WTC11 (cell line): ENCODE measurements at regions not wholly inside any gene's neighbourhood (a gene's known extent, or its start where the extent isn't known, plus 50 kb on each side); places are given as distances from the start of the nearest gene placed in this dataset.

Experiments used
- ATAC-seq: fragments of 200-7000 bp; cut with Tn5 transposase; 2 replicates; pipeline ENCODE4 v1.10.0; 2021; ENCODE audit warnings: mild to moderate bottlenecking, moderate library complexity
- CTCF ChIA-PET: fragments of 300-600 bp; sonication (Branson Sonifier 250); formaldehyde crosslinking; loops from one replicate; lab custom pipeline; 2021; ENCODE audit warnings: antibody characterized with exemption; lab: Charles Lee
- POLR2A ChIA-PET: fragments of 350-600 bp; sonication (Branson Sonifier 250); formaldehyde crosslinking; loops from one replicate; lab custom pipeline; 2021; ENCODE audit warnings: antibody characterized with exemption; lab: Charles Lee
- DNase-seq: peaks from one replicate; pipeline ENCODE4 v3.0.0; 2021; ENCODE audit warnings: low spot score
- H3K27ac Mint-ChIP-seq: 2 replicates; pipeline ENCODE4 v1.8.0; 2021; ENCODE audit warnings: mixed read lengths
- H3K27me3 Mint-ChIP-seq: 2 replicates; pipeline ENCODE4 v1.8.0; 2021; ENCODE audit warnings: low read depth, mild to moderate bottlenecking, moderate library complexity, mixed read lengths
- H3K36me3 Mint-ChIP-seq: 2 replicates; pipeline ENCODE4 v1.8.0; 2021; ENCODE audit warnings: mixed read lengths
- H3K4me1 Mint-ChIP-seq: 2 replicates; pipeline ENCODE4 v1.8.0; 2022; ENCODE audit warnings: mixed read lengths
- H3K4me3 Mint-ChIP-seq: 2 replicates; pipeline ENCODE4 v1.8.0; 2021; ENCODE audit warnings: mild to moderate bottlenecking, moderate library complexity, mixed read lengths
- H3K9me3 Mint-ChIP-seq: 2 replicates; pipeline ENCODE4 v1.8.0; 2021; ENCODE audit warnings: mixed read lengths
- CBFB ChIP-seq: sonication (generic); formaldehyde crosslinking; IDR thresholded peaks from 2 replicates; pipeline ENCODE4 v1.8.1; 2022; ENCODE audit warnings: mild to moderate bottlenecking, low read depth, missing genetic modification reagents
- CREM ChIP-seq: sonication (generic); formaldehyde crosslinking; IDR thresholded peaks from 2 replicates; pipeline ENCODE4 v1.8.1; 2022; ENCODE audit warnings: mild to moderate bottlenecking, missing genetic modification reagents, moderate library complexity
- EMX1 ChIP-seq: fragments of 250-450 bp; sonication (Bioruptor Pico); IDR thresholded peaks from 2 replicates; pipeline ENCODE4 v1.8.0; 2021; ENCODE audit warnings: mild to moderate bottlenecking
- FOXK1 ChIP-seq: sonication (generic); formaldehyde crosslinking; IDR thresholded peaks from 2 replicates; pipeline ENCODE4 v1.8.0; 2022; ENCODE audit warnings: mild to moderate bottlenecking, moderate library complexity, missing genetic modification reagents
- GRHL2 ChIP-seq: fragments of 250-450 bp; sonication (Bioruptor Pico); IDR thresholded peaks from 2 replicates; pipeline ENCODE4 v1.8.0; 2022; ENCODE audit warnings: mild to moderate bottlenecking, moderate library complexity; ENCODE audit not compliant: insufficient replicate concordance, severe bottlenecking
- HMGA2 ChIP-seq: fragments of 250-450 bp; sonication (Bioruptor Pico); IDR thresholded peaks from 2 replicates; pipeline ENCODE4 v1.4.0; 2021; ENCODE audit warnings: mild to moderate bottlenecking, moderate library complexity
- IRF2 ChIP-seq: sonication (generic); formaldehyde crosslinking; IDR thresholded peaks from 2 replicates; pipeline ENCODE4 v1.8.0; 2022; ENCODE audit warnings: low read depth, missing genetic modification reagents, borderline replicate concordance
- KAT7 ChIP-seq: sonication (generic); formaldehyde crosslinking; IDR thresholded peaks from 2 replicates; pipeline ENCODE4 v1.8.1; 2023; ENCODE audit warnings: missing genetic modification reagents, mild to moderate bottlenecking, borderline replicate concordance
- MYBL2 ChIP-seq: sonication (generic); formaldehyde crosslinking; IDR thresholded peaks from 2 replicates; pipeline ENCODE4 v1.8.1; 2023; ENCODE audit warnings: mild to moderate bottlenecking, moderate library complexity, missing genetic modification reagents
- NFE2L1 ChIP-seq: sonication (generic); formaldehyde crosslinking; IDR thresholded peaks from 2 replicates; pipeline ENCODE4 v1.8.1; 2023; ENCODE audit warnings: missing genetic modification reagents
- NR3C1 ChIP-seq: sonication (generic); formaldehyde crosslinking; conservative IDR thresholded peaks from 2 replicates; pipeline ENCODE4 v1.8.1; 2023; ENCODE audit warnings: low read depth, mild to moderate bottlenecking, missing genetic modification reagents
- PRRX2 ChIP-seq: fragments of 250-450 bp; sonication (Bioruptor Pico); IDR thresholded peaks from 2 replicates; pipeline ENCODE4 v1.8.0; 2021; ENCODE audit warnings: mild to moderate bottlenecking
- SMAD4 ChIP-seq: sonication (generic); formaldehyde crosslinking; IDR thresholded peaks from 2 replicates; pipeline ENCODE4 v1.8.0; 2022; ENCODE audit warnings: mild to moderate bottlenecking, missing genetic modification reagents
- SP1 ChIP-seq: sonication (generic); formaldehyde crosslinking; conservative IDR thresholded peaks from 2 replicates; pipeline ENCODE4 v1.8.1; 2022; ENCODE audit warnings: missing genetic modification reagents
- TCF7 ChIP-seq: sonication (generic); formaldehyde crosslinking; IDR thresholded peaks from 2 replicates; pipeline ENCODE4 v1.8.0; 2022; ENCODE audit warnings: mild to moderate bottlenecking, low read depth, missing genetic modification reagents, moderate library complexity
- ZNF232 ChIP-seq: sonication (generic); formaldehyde crosslinking; IDR thresholded peaks from 2 replicates; pipeline ENCODE4 v1.8.0; 2022; ENCODE audit warnings: mild to moderate bottlenecking, missing genetic modification reagents
- ZNF317 ChIP-seq: sonication (generic); formaldehyde crosslinking; IDR thresholded peaks from 2 replicates; pipeline ENCODE4 v1.8.1; 2023; ENCODE audit warnings: low read depth, mild to moderate bottlenecking, moderate library complexity, missing genetic modification reagents, borderline replicate concordance
- ZNF396 ChIP-seq: fragments of 250-450 bp; sonication (Bioruptor Pico); IDR thresholded peaks from 2 replicates; pipeline ENCODE4 v1.8.0; 2021; ENCODE audit warnings: mild to moderate bottlenecking, moderate library complexity, borderline replicate concordance
- ZNF423 ChIP-seq: fragments of 250-450 bp; sonication (Bioruptor Pico); IDR thresholded peaks from 2 replicates; pipeline ENCODE4 v2.1.2; 2022; ENCODE audit warnings: mild to moderate bottlenecking, moderate library complexity
- ZNF671 ChIP-seq: fragments of 250-450 bp; sonication (Bioruptor Pico); IDR thresholded peaks from 2 replicates; pipeline ENCODE4 v1.8.0; 2021; ENCODE audit warnings: mild to moderate bottlenecking
- TF ChIP-seq, protein P1 (sequence below): sonication (generic); formaldehyde crosslinking; IDR thresholded peaks from 2 replicates; pipeline ENCODE4 v1.8.0; 2022; ENCODE audit warnings: mild to moderate bottlenecking, missing genetic modification reagents
- TF ChIP-seq, protein P2 (sequence below): sonication (generic); formaldehyde crosslinking; IDR thresholded peaks from 2 replicates; pipeline ENCODE4 v1.8.1; 2022; ENCODE audit warnings: low read depth, missing genetic modification reagents, borderline replicate concordance
- TF ChIP-seq, protein P3 (sequence below): fragments of 250-450 bp; sonication (Bioruptor Pico); IDR thresholded peaks from 2 replicates; pipeline ENCODE4 v2.1.2; 2022; ENCODE audit warnings: mild to moderate bottlenecking, moderate library complexity
- TF ChIP-seq, protein P4 (sequence below): sonication (generic); formaldehyde crosslinking; conservative IDR thresholded peaks from 2 replicates; pipeline ENCODE4 v1.8.1; 2022; ENCODE audit warnings: mild to moderate bottlenecking, missing genetic modification reagents
- TF ChIP-seq, protein P5 (sequence below): sonication (generic); formaldehyde crosslinking; IDR thresholded peaks from 2 replicates; pipeline ENCODE4 v1.8.0; 2022; ENCODE audit warnings: missing genetic modification reagents
- TF ChIP-seq, protein P6 (sequence below): sonication (generic); formaldehyde crosslinking; IDR thresholded peaks from 2 replicates; pipeline ENCODE4 v1.8.1; 2022; ENCODE audit warnings: low read depth, mild to moderate bottlenecking, moderate library complexity, missing genetic modification reagents, borderline replicate concordance

DNA sequence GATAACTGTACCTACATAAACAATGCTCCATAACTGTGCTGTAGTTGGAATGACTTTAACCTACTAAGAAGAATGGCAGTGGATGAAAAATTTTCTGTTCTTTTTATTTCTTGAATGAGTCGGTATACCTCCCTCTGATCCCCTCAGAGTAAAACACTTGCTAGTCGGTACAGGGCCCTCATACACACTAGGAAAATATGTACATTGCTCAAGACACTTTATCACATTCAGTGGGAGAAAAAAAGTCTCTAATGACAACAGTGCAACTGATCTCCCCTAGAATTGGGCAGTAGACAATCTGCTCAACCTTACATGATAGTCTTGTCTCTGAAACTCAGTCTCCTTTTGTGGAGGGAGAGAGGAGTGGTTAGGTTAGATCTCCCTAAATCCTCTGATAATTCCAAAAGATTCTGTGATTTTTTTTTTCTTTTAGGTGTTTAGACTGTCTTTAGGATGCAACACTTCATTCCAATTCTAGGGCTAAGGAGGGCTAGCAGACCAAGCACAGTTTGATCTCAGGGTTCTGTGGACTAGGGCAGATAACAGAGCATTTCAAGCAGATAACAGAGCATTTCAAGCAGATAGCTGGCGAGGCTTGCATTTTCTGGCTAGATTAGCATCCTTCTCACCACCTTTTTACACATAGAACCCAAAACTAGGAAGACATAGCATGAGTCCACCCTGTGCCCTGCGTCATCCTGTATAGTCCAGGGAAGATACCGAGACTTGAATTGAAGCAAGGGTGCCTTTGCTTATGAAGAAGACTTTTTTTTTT lies 100.3 kb upstream of the TNFAIP3 start:
- Mint-ChIP-seq H3K27me3 (peaks cover 2% of the 10 kb centered on the region; the same call in 1 of the 2 replicates), H3K9me3 (peaks cover 11% of the 10 kb centered on the region), H3K36me3 (no peaks in the 10 kb centered on the region), H3K4me1 (peaks cover 2% of the 10 kb centered on the region; the same call in 1 of the 2 replicates), H3K4me3 (no peak overlapping the region), H3K27ac (no peak overlapping the region)
- ChIA-PET CTCF (no interaction called here), POLR2A (no interaction called here)
- no peak for DNase-seq
- no peak for ATAC-seq
- TF ChIP-seq ZNF423 (CRISPR knock-in tag) (no peak), ZNF232 (CRISPR knock-in tag) (no peak), ZNF671 (CRISPR knock-in tag) (no peak), KAT7 (no peak), CBFB (CRISPR knock-in tag) (no peak), FOXK1 (CRISPR knock-in tag) (no peak), EMX1 (CRISPR knock-in tag) (no peak), HMGA2 (CRISPR knock-in tag) (no peak), ZNF317 (CRISPR knock-in tag) (no peak), IRF2 (no peak), ZNF396 (CRISPR knock-in tag) (no peak), MYBL2 (CRISPR knock-in tag) (no peak), TCF7 (no peak), NR3C1 (CRISPR knock-in tag) (no peak), SMAD4 (CRISPR knock-in tag) (no peak), PRRX2 (no peak), NFE2L1 (CRISPR knock-in tag) (no peak)
- TF ChIP-seq, protein P1, sequence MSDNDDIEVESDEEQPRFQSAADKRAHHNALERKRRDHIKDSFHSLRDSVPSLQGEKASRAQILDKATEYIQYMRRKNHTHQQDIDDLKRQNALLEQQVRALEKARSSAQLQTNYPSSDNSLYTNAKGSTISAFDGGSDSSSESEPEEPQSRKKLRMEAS = no peak
- TF ChIP-seq, protein P2, sequence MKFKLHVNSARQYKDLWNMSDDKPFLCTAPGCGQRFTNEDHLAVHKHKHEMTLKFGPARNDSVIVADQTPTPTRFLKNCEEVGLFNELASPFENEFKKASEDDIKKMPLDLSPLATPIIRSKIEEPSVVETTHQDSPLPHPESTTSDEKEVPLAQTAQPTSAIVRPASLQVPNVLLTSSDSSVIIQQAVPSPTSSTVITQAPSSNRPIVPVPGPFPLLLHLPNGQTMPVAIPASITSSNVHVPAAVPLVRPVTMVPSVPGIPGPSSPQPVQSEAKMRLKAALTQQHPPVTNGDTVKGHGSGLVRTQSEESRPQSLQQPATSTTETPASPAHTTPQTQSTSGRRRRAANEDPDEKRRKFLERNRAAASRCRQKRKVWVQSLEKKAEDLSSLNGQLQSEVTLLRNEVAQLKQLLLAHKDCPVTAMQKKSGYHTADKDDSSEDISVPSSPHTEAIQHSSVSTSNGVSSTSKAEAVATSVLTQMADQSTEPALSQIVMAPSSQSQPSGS (CRISPR knock-in tag) = no peak
- TF ChIP-seq, protein P3, sequence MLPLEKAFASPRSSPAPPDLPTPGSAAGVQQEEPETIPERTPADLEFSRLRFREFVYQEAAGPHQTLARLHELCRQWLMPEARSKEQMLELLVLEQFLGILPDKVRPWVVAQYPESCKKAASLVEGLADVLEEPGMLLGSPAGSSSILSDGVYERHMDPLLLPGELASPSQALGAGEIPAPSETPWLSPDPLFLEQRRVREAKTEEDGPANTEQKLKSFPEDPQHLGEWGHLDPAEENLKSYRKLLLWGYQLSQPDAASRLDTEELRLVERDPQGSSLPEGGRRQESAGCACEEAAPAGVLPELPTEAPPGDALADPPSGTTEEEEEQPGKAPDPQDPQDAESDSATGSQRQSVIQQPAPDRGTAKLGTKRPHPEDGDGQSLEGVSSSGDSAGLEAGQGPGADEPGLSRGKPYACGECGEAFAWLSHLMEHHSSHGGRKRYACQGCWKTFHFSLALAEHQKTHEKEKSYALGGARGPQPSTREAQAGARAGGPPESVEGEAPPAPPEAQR (CRISPR knock-in tag) = no peak

DNA sequence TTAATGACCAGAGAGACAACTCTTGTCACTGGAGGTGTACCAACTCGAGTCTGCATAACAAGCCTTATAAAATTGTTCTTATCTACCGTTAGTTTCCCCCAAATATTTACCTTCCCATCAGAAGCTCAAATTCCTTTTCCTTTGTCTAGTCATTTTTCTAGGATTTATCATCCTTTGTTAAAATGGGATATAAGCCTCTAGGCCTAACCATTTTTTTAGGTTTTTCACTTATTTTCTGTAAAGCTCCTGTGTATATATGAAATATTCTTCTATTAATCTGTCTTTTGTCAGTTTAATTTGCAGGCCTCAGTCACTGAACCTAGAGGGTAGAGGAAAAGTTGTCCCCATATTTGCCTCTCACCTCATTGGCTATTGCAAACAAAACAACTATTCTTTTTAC lies 99.6 kb upstream of the TNFAIP3 start:
- peaks cover 2% of the 10 kb centered on the region; the same call in 1 of the 2 replicates for H3K4me1 Mint-ChIP-seq
- DNase-seq (no peak), ATAC-seq (no peak)
- TF ChIP-seq, protein P4, sequence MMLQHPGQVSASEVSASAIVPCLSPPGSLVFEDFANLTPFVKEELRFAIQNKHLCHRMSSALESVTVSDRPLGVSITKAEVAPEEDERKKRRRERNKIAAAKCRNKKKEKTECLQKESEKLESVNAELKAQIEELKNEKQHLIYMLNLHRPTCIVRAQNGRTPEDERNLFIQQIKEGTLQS (CRISPR knock-in tag) = no peak
- TF ChIP-seq NFE2L1 (CRISPR knock-in tag) (no peak), CREM (no peak), SMAD4 (CRISPR knock-in tag) (no peak), SP1 (CRISPR knock-in tag) (no peak), GRHL2 (CRISPR knock-in tag) (no peak)
- TF ChIP-seq, protein P5, sequence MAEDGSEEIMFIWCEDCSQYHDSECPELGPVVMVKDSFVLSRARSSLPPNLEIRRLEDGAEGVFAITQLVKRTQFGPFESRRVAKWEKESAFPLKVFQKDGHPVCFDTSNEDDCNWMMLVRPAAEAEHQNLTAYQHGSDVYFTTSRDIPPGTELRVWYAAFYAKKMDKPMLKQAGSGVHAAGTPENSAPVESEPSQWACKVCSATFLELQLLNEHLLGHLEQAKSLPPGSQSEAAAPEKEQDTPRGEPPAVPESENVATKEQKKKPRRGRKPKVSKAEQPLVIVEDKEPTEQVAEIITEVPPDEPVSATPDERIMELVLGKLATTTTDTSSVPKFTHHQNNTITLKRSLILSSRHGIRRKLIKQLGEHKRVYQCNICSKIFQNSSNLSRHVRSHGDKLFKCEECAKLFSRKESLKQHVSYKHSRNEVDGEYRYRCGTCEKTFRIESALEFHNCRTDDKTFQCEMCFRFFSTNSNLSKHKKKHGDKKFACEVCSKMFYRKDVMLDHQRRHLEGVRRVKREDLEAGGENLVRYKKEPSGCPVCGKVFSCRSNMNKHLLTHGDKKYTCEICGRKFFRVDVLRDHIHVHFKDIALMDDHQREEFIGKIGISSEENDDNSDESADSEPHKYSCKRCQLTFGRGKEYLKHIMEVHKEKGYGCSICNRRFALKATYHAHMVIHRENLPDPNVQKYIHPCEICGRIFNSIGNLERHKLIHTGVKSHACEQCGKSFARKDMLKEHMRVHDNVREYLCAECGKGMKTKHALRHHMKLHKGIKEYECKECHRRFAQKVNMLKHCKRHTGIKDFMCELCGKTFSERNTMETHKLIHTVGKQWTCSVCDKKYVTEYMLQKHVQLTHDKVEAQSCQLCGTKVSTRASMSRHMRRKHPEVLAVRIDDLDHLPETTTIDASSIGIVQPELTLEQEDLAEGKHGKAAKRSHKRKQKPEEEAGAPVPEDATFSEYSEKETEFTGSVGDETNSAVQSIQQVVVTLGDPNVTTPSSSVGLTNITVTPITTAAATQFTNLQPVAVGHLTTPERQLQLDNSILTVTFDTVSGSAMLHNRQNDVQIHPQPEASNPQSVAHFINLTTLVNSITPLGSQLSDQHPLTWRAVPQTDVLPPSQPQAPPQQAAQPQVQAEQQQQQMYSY (CRISPR knock-in tag) = no peak
- TF ChIP-seq, protein P6, sequence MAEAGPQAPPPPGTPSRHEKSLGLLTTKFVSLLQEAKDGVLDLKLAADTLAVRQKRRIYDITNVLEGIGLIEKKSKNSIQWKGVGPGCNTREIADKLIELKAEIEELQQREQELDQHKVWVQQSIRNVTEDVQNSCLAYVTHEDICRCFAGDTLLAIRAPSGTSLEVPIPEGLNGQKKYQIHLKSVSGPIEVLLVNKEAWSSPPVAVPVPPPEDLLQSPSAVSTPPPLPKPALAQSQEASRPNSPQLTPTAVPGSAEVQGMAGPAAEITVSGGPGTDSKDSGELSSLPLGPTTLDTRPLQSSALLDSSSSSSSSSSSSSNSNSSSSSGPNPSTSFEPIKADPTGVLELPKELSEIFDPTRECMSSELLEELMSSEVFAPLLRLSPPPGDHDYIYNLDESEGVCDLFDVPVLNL (CRISPR knock-in tag) = no peak
- peaks cover 11% of the 10 kb centered on the region for H3K9me3 Mint-ChIP-seq
- ChIA-PET CTCF (no interaction called here), POLR2A (no interaction called here)
- no peak overlapping the region for H3K4me3 Mint-ChIP-seq
- peaks cover 2% of the 10 kb centered on the region; the same call in 1 of the 2 replicates for H3K27me3 Mint-ChIP-seq
- H3K27ac Mint-ChIP-seq = no peak overlapping the region
- no peaks in the 10 kb centered on the region for H3K36me3 Mint-ChIP-seq
